ENCODE measurements at regions not wholly inside any gene's neighbourhood (a gene's known extent, or its start where the extent isn't known, plus 50 kb on each side); places are given as distances from the start of the nearest gene placed in this dataset.

GRCh38 chr5:108661024-108661423 is 86.7 kb upstream of the FER start:
- Histone ChIP-seq H3K9ac (ENCODE audit: low read depth, low read length) (no peak overlapping the region), H3K36me3 (ENCODE audit: insufficient read depth, low read length) (no peaks in the 10 kb centered on the region), H3K9me3 (ENCODE audit: control insufficient read depth, insufficient read depth, low read length) (no peaks in the 10 kb centered on the region; the same call in 1 of the 2 replicates), H3K4me1 (ENCODE audit: insufficient read depth, low read length) (no peaks in the 10 kb centered on the region)

- Histone ChIP-seq H3K9me3 (ENCODE audit: control insufficient read depth, insufficient read depth, low read length) (no peaks in the 10 kb centered on the region; the same call in 1 of the 2 replicates), H3K36me3 (ENCODE audit: insufficient read depth, low read length) (no peaks in the 10 kb centered on the region), H3K9ac (ENCODE audit: low read depth, low read length) (no peak overlapping the region), H3K4me1 (ENCODE audit: insufficient read depth, low read length) (no peaks in the 10 kb centered on the region)
Measured at GRCh38 chr5:108660291-108660690, 87.4 kb upstream of the FER start.

GRCh38 chr5:108659531-108659930 is 88.2 kb upstream of the FER start:
- no peaks in the 10 kb centered on the region; the same call in 1 of the 2 replicates for H3K9me3 ChIP-seq (ENCODE audit: control insufficient read depth, insufficient read depth, low read length)
- H3K4me1 ChIP-seq (ENCODE audit: insufficient read depth, low read length), result no peaks in the 10 kb centered on the region
- H3K9ac ChIP-seq (ENCODE audit: low read depth, low read length), result no peak overlapping the region
- no peaks in the 10 kb centered on the region for H3K36me3 ChIP-seq (ENCODE audit: insufficient read depth, low read length)

GRCh38 chr5:108655750-108656450 is 91.8 kb upstream of the FER start:
- Histone ChIP-seq H3K36me3 (ENCODE audit: insufficient read depth, low read length) (no peaks in the 10 kb centered on the region), H3K4me1 (ENCODE audit: insufficient read depth, low read length) (no peaks in the 10 kb centered on the region), H3K9me3 (ENCODE audit: control insufficient read depth, insufficient read depth, low read length) (no peaks in the 10 kb centered on the region; the same call in 1 of the 2 replicates), H3K9ac (ENCODE audit: low read depth, low read length) (no peak overlapping the region)

GRCh38 chr5:108654051-108654450 is 93.6 kb upstream of the FER start:
- Histone ChIP-seq H3K9ac (ENCODE audit: low read depth, low read length) (no peak overlapping the region), H3K9me3 (ENCODE audit: control insufficient read depth, insufficient read depth, low read length) (no peaks in the 10 kb centered on the region; the same call in 1 of the 2 replicates), H3K36me3 (ENCODE audit: insufficient read depth, low read length) (no peaks in the 10 kb centered on the region), H3K4me1 (ENCODE audit: insufficient read depth, low read length) (no peaks in the 10 kb centered on the region)

GRCh38 chr5:108653201-108653600 is 94.5 kb upstream of the FER start:
- no peak overlapping the region for H3K9ac ChIP-seq (ENCODE audit: low read depth, low read length)
- no peaks in the 10 kb centered on the region for H3K36me3 ChIP-seq (ENCODE audit: insufficient read depth, low read length)
- H3K4me1 ChIP-seq (ENCODE audit: insufficient read depth, low read length), result no peaks in the 10 kb centered on the region
- peaks cover 5% of the 10 kb centered on the region for H3K9me3 ChIP-seq (ENCODE audit: control insufficient read depth, insufficient read depth, low read length)

GRCh38 chr5:108650997-108651396 is 96.7 kb upstream of the FER start:
- Histone ChIP-seq H3K9me3 (ENCODE audit: control insufficient read depth, insufficient read depth, low read length) (peaks cover 5% of the 10 kb centered on the region), H3K36me3 (ENCODE audit: insufficient read depth, low read length) (no peaks in the 10 kb centered on the region), H3K9ac (ENCODE audit: low read depth, low read length) (no peak overlapping the region), H3K4me1 (ENCODE audit: insufficient read depth, low read length) (no peaks in the 10 kb centered on the region)

- peaks cover 5% of the 10 kb centered on the region for H3K9me3 ChIP-seq (ENCODE audit: control insufficient read depth, insufficient read depth, low read length)
- H3K4me1 ChIP-seq (ENCODE audit: insufficient read depth, low read length), result no peaks in the 10 kb centered on the region
- H3K9ac ChIP-seq (ENCODE audit: low read depth, low read length), result no peak overlapping the region
- H3K36me3 ChIP-seq (ENCODE audit: insufficient read depth, low read length), result no peaks in the 10 kb centered on the region
Measured at GRCh38 chr5:108649646-108650045, 98.1 kb upstream of the FER start.

GRCh38 chr5:108649106-108649505 is 98.6 kb upstream of the FER start:
- Histone ChIP-seq H3K9me3 (ENCODE audit: control insufficient read depth, insufficient read depth, low read length) (peaks cover 5% of the 10 kb centered on the region), H3K9ac (ENCODE audit: low read depth, low read length) (no peak overlapping the region), H3K4me1 (ENCODE audit: insufficient read depth, low read length) (no peaks in the 10 kb centered on the region), H3K36me3 (ENCODE audit: insufficient read depth, low read length) (no peaks in the 10 kb centered on the region)

- peak overlapping the region; percentile 24; the same call in 1 of the 2 replicates for H3K9ac ChIP-seq (ENCODE audit: low read depth, low read length)
- H3K9me3 ChIP-seq (ENCODE audit: control insufficient read depth, insufficient read depth, low read length), result no peaks in the 10 kb centered on the region; the same call in 1 of the 2 replicates
- H3K36me3 ChIP-seq (ENCODE audit: insufficient read depth, low read length), result no peaks in the 10 kb centered on the region
- peaks cover 12% of the 10 kb centered on the region for H3K4me1 ChIP-seq (ENCODE audit: insufficient read depth, low read length)
Measured at GRCh38 chr5:108642170-108642906, 105.4 kb upstream of the FER start.

GRCh38 chr5:108641596-108641995 is 106.1 kb upstream of the FER start:
- Histone ChIP-seq H3K36me3 (ENCODE audit: insufficient read depth, low read length) (no peaks in the 10 kb centered on the region), H3K9ac (ENCODE audit: low read depth, low read length) (no peak overlapping the region), H3K9me3 (ENCODE audit: control insufficient read depth, insufficient read depth, low read length) (no peaks in the 10 kb centered on the region), H3K4me1 (ENCODE audit: insufficient read depth, low read length) (peaks cover 20% of the 10 kb centered on the region)

- H3K9me3 ChIP-seq (ENCODE audit: control insufficient read depth, insufficient read depth, low read length), result no peaks in the 10 kb centered on the region
- no peaks in the 10 kb centered on the region for H3K36me3 ChIP-seq (ENCODE audit: insufficient read depth, low read length)
- H3K4me1 ChIP-seq (ENCODE audit: insufficient read depth, low read length), result peaks cover 27% of the 10 kb centered on the region
- H3K9ac ChIP-seq (ENCODE audit: low read depth, low read length), result no peak overlapping the region
Measured at GRCh38 chr5:108639366-108639765, 108.3 kb upstream of the FER start.

- Histone ChIP-seq H3K9me3 (ENCODE audit: control insufficient read depth, insufficient read depth, low read length) (no peaks in the 10 kb centered on the region), H3K9ac (ENCODE audit: low read depth, low read length) (no peak overlapping the region), H3K4me1 (ENCODE audit: insufficient read depth, low read length) (peaks cover 27% of the 10 kb centered on the region), H3K36me3 (ENCODE audit: insufficient read depth, low read length) (no peaks in the 10 kb centered on the region)
Measured at GRCh38 chr5:108638021-108638420, 109.7 kb upstream of the FER start.

- H3K4me1 ChIP-seq (ENCODE audit: insufficient read depth, low read length), result peaks cover 25% of the 10 kb centered on the region
- H3K36me3 ChIP-seq (ENCODE audit: insufficient read depth, low read length), result no peaks in the 10 kb centered on the region
Measured at GRCh38 chr5:108637134-108637533, 110.6 kb upstream of the FER start.

More at GRCh38 chr5:108637134-108637533, 110.6 kb upstream of the FER start:
- Histone ChIP-seq H3K9me3 (ENCODE audit: control insufficient read depth, insufficient read depth, low read length) (no peaks in the 10 kb centered on the region), H3K9ac (ENCODE audit: low read depth, low read length) (no peak overlapping the region)
